ENCODE measurements at regions not wholly inside any gene's neighbourhood (a gene's known extent, or its start where the extent isn't known, plus 50 kb on each side); places are given as distances from the start of the nearest gene placed in this dataset.

DNA sequence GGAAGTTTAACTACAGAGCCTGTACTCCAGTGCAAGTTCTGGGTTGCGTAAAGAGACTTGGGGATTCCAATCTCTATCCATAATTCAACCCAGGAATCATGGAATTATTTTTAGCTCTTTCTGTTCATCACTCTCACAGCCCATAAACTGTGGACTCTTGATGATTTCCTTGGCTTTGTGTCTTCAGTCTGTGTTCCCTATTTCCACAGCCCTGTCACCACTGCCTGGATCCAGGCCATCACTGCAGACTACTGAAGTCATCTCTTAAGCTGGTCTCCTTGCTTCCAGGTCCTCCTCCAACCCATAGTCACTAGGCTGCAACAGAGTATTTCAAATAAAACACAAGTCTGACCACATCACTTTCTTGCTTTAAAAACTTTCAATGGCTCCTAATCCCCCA is 211.7 kb downstream of the PLK2 start:
- TF ChIP-seq, protein P1, sequence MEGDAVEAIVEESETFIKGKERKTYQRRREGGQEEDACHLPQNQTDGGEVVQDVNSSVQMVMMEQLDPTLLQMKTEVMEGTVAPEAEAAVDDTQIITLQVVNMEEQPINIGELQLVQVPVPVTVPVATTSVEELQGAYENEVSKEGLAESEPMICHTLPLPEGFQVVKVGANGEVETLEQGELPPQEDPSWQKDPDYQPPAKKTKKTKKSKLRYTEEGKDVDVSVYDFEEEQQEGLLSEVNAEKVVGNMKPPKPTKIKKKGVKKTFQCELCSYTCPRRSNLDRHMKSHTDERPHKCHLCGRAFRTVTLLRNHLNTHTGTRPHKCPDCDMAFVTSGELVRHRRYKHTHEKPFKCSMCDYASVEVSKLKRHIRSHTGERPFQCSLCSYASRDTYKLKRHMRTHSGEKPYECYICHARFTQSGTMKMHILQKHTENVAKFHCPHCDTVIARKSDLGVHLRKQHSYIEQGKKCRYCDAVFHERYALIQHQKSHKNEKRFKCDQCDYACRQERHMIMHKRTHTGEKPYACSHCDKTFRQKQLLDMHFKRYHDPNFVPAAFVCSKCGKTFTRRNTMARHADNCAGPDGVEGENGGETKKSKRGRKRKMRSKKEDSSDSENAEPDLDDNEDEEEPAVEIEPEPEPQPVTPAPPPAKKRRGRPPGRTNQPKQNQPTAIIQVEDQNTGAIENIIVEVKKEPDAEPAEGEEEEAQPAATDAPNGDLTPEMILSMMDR (IDR thresholded peaks at IDR 0.05; ENCODE audit: low read depth, low read length, poor library complexity, severe bottlenecking), result no peak
- no peak for TF ChIP-seq EZH2phosphoT487 (IDR thresholded peaks at IDR 0.05; ENCODE audit: borderline replicate concordance, low read length)

All from DOHH2 (cell line).